Keratinocyte (primary cell): ENCODE measurements at regions not wholly inside any gene's neighbourhood (a gene's known extent, or its start where the extent isn't known, plus 50 kb on each side); places are given as distances from the start of the nearest gene placed in this dataset.

ENCODE experiments used
- DNase-seq: peaks from one replicate; pipeline ENCODE4 v3.0.0-alpha.2; 2011; ENCODE audit warnings: low read depth, missing footprints, low spot score
- FAIRE-seq: peaks from 2 replicates; lab custom pipeline; 2011; peaks lifted over from hg19 to GRCh38; lab: Jason Lieb, UNC
- H2AFZ ChIP-seq: 2 replicates; pipeline ENCODE4 v1.6.0; 2012; ENCODE audit warnings: low read length, control low read depth, inconsistent platforms; ENCODE audit not compliant: control insufficient read depth
- H3K27ac ChIP-seq: 2 replicates; pipeline ENCODE4 v1.5.1; 2011; ENCODE audit warnings: low read length; ENCODE audit not compliant: control insufficient read depth, insufficient read depth
- H3K27me3 ChIP-seq: 3 replicates; pipeline ENCODE4 v1.6.0; 2011; ENCODE audit warnings: low read length; ENCODE audit not compliant: control insufficient read depth, insufficient read depth; ENCODE audit errors: extremely low read depth
- H3K36me3 ChIP-seq, 2 experiments: 2 replicates in 1 of 2; 3 replicates in 1 of 2; pipeline ENCODE4 v1.5.1; 2011; ENCODE audit warnings: low read length in 2 of 2, mild to moderate bottlenecking in 1 of 2; ENCODE audit not compliant: control insufficient read depth in 2 of 2, insufficient read depth in 2 of 2; ENCODE audit errors: extremely low read depth in 1 of 2
- H3K4me1 ChIP-seq: 3 replicates; pipeline ENCODE4 v1.5.1; 2011; ENCODE audit warnings: low read length; ENCODE audit not compliant: control insufficient read depth, insufficient read depth; ENCODE audit errors: extremely low read depth
- H3K4me2 ChIP-seq: 3 replicates; pipeline ENCODE4 v1.6.0; 2011; ENCODE audit warnings: low read depth, low read length; ENCODE audit not compliant: control insufficient read depth, insufficient read depth; ENCODE audit errors: extremely low read depth
- H3K4me3 ChIP-seq, 3 experiments: fragments of 200-600 bp in 1 of 3; sonication (generic) in 1 of 3; 2 replicates in 2 of 3; 3 replicates in 1 of 3; pipeline ENCODE4 v1.5.1; 2011 to 2016; ENCODE audit warnings: low read length in 3 of 3, mild to moderate bottlenecking in 3 of 3, control low read depth in 2 of 3, inconsistent platforms in 1 of 3, low read depth in 1 of 3, mixed read lengths in 1 of 3, mixed run types in 1 of 3, moderate library complexity in 1 of 3; ENCODE audit not compliant: control insufficient read depth in 2 of 3, insufficient read depth in 2 of 3; ENCODE audit errors: extremely low read depth in 1 of 3
- H3K79me2 ChIP-seq: 2 replicates; pipeline ENCODE4 v1.6.0; 2012; ENCODE audit warnings: low read length; ENCODE audit not compliant: control insufficient read depth, insufficient read depth
- H3K9ac ChIP-seq: 3 replicates; pipeline ENCODE4 v1.6.0; 2011; ENCODE audit warnings: low read length; ENCODE audit not compliant: control insufficient read depth, insufficient read depth; ENCODE audit errors: extremely low read depth
- H3K9me1 ChIP-seq: 3 replicates; pipeline ENCODE4 v1.6.0; 2011; ENCODE audit warnings: low read length; ENCODE audit not compliant: control insufficient read depth, insufficient read depth; ENCODE audit errors: extremely low read depth
- H3K9me3 ChIP-seq: 2 replicates; pipeline ENCODE4 v1.5.1; 2012; ENCODE audit warnings: low read depth, low read length; ENCODE audit not compliant: control insufficient read depth
- H4K20me1 ChIP-seq: 3 replicates; pipeline ENCODE4 v1.6.0; 2011; ENCODE audit warnings: low read length; ENCODE audit not compliant: control insufficient read depth, insufficient read depth; ENCODE audit errors: extremely low read depth
- EZH2 ChIP-seq: IDR thresholded peaks from one replicate; pipeline ENCODE4 v1.6.1; 2012; ENCODE audit warnings: inconsistent platforms, mild to moderate bottlenecking, low read length, moderate library complexity
- dilution Hi-C: fragments of 300-500 bp; cut with MboI; formaldehyde crosslinking; loops from one replicate; pipeline ENCODE4 v1.7.0; 2020; ENCODE audit warnings: low sequenced_read_pairs; ENCODE audit not compliant: extremely low pct_ligation_motif_present
- TF ChIP-seq, protein P1 (sequence below), 3 experiments: IDR thresholded peaks in 1 of 3; conservative IDR thresholded peaks in 1 of 3; optimal IDR thresholded peaks in 1 of 3; 2 replicates in 2 of 3; 3 replicates in 1 of 3; pipeline versions ENCODE3 to v1.5.1; 2011; ENCODE audit warnings: low read length in 3 of 3, mild to moderate bottlenecking in 3 of 3, moderate library complexity in 2 of 3, control low read depth in 1 of 3, inconsistent platforms in 1 of 3; ENCODE audit not compliant: insufficient read depth in 2 of 3; ENCODE audit errors: extremely low read depth in 1 of 3

DNA sequence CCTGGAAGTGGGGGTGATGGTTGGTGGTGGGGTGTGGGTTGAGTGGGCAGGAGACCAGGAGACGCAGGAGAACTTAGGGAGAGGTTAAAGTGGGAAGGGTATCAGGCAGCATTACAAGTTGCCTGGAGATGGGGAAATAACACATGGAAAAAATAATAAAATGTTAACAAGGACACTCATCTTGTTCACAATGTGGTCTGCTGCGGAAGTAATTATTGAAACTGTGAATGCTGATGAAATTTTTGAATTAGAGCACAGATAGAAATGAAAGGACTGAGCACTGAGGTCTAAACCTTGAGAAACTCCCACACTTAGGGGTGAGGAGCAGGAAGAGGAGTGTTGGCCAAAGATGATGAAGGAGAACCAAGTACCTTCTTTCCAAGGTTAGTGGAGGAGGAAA lies 346.0 kb upstream of the PLET1 start:
- Histone ChIP-seq H3K79me2 (no peaks in the 10 kb centered on the region), H3K27me3 (no peaks in the 10 kb centered on the region), H3K9me1 (no peaks in the 10 kb centered on the region), H2AFZ (no peak overlapping the region), H3K36me3 (no peaks in the 10 kb centered on the region), H3K4me2 (no peak overlapping the region), H3K9me3 (no peaks in the 10 kb centered on the region), H3K4me3 (no peak overlapping the region), H3K27ac (no peak overlapping the region), H3K9ac (no peak overlapping the region), H4K20me1 (no peaks in the 10 kb centered on the region), H3K4me1 (peaks cover 12% of the 10 kb centered on the region)
- dilution Hi-C loops: no loop called here
- FAIRE-seq (no peak), DNase-seq (no peak)
- TF ChIP-seq, protein P1, sequence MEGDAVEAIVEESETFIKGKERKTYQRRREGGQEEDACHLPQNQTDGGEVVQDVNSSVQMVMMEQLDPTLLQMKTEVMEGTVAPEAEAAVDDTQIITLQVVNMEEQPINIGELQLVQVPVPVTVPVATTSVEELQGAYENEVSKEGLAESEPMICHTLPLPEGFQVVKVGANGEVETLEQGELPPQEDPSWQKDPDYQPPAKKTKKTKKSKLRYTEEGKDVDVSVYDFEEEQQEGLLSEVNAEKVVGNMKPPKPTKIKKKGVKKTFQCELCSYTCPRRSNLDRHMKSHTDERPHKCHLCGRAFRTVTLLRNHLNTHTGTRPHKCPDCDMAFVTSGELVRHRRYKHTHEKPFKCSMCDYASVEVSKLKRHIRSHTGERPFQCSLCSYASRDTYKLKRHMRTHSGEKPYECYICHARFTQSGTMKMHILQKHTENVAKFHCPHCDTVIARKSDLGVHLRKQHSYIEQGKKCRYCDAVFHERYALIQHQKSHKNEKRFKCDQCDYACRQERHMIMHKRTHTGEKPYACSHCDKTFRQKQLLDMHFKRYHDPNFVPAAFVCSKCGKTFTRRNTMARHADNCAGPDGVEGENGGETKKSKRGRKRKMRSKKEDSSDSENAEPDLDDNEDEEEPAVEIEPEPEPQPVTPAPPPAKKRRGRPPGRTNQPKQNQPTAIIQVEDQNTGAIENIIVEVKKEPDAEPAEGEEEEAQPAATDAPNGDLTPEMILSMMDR (optimal IDR thresholded peaks at IDR 0.05 in 1 of 3, IDR thresholded peaks at IDR 0.05 in 1 of 3, conservative IDR thresholded peaks at IDR 0.05 in 1 of 3; ENCODE audit: extremely low read depth in 1 of 3, insufficient read depth in 2 of 3, low read length in 3 of 3): no peak
- TF ChIP-seq EZH2: no peak

DNA sequence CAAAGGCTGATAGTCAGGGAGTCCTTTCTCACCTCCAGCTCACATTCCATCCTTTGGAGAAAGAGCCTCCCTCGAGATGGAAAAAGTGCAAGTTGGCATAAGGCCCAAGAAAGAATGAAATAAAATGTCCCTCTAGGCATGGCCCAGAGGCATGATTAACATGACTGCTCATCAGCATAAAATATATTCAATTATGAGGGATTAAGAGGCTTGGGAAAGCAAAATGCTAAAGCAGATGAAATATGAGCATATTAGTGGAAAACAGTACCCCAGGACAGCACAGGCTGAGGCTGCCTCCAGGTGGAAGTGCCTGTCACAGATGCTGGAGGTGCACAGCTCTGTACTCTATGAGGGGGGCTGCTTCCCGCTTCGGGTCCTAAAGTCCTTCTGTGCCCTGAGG lies 347.8 kb upstream of the PLET1 start:
- Histone ChIP-seq H3K4me3 (no peak overlapping the region), H4K20me1 (no peaks in the 10 kb centered on the region), H3K27me3 (no peaks in the 10 kb centered on the region), H3K4me1 (peaks cover 27% of the 10 kb centered on the region), H3K36me3 (no peaks in the 10 kb centered on the region), H3K4me2 (no peak overlapping the region), H2AFZ (no peak overlapping the region), H3K27ac (no peak overlapping the region), H3K9me3 (no peaks in the 10 kb centered on the region), H3K9me1 (no peaks in the 10 kb centered on the region), H3K9ac (no peak overlapping the region), H3K79me2 (no peaks in the 10 kb centered on the region)
- dilution Hi-C loops: no loop called here
- DNase-seq (no peak), FAIRE-seq (no peak)
- TF ChIP-seq EZH2: no peak
- TF ChIP-seq, protein P1 (optimal IDR thresholded peaks at IDR 0.05 in 1 of 3, IDR thresholded peaks at IDR 0.05 in 1 of 3, conservative IDR thresholded peaks at IDR 0.05 in 1 of 3; ENCODE audit: extremely low read depth in 1 of 3, insufficient read depth in 2 of 3, low read length in 3 of 3): no peak
